ENCODE measurements at regions not wholly inside any gene's neighbourhood (a gene's known extent, or its start where the extent isn't known, plus 50 kb on each side); places are given as distances from the start of the nearest gene placed in this dataset.

DNA sequence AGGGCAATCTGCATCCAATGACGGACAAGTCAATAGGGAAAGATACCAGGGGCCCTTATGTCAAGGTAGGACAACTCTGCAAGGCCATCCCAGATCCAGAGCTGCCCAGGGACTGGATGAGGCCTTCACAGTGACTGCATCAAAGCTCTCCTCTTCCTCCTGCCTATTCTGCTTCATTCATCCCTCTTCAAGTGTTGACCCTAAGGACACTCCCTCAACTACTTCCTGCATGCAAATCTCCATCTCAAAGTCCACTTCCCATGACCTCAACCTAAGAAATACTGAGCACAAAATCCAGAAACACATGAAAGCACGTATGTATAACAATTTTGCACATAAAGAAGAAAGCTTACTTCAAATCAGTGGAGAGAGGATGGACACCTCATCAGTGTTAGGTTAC is 182.3 kb downstream of the AVL9 start:
- no peaks in the 10 kb centered on the region for H3K27me3 ChIP-seq (ENCODE audit: control insufficient read depth, insufficient read depth, low read length, poor library complexity, severe bottlenecking)
- 86 to 100% methylated on average over 1 to 2 of the region's 2 CpGs for WGBS, 2 experiments (ENCODE audit: insufficient coverage in 1 of 2, insufficient read length in 1 of 2)
- Mint-ChIP-seq H3K36me3 (ENCODE audit: low read depth) (peaks cover 14% of the 10 kb centered on the region), H3K4me1 (peaks cover 3% of the 10 kb centered on the region), H3K9me3 (peaks cover 22% of the 10 kb centered on the region), H3K27me3 (ENCODE audit: insufficient read depth) (no peaks in the 10 kb centered on the region), H3K4me3 (no peak overlapping the region), H3K27ac (no peak overlapping the region)
- DNase-seq: no peak
- no peak overlapping the region for H3K9ac ChIP-seq (ENCODE audit: extremely low read depth, low read length, poor library complexity, severe bottlenecking)
- H3K4me1 ChIP-seq (ENCODE audit: control insufficient read depth, insufficient read depth, low read length): no peaks in the 10 kb centered on the region
- H3K27ac ChIP-seq (ENCODE audit: low read depth, low read length): no peak overlapping the region
- TF ChIP-seq, protein P1, sequence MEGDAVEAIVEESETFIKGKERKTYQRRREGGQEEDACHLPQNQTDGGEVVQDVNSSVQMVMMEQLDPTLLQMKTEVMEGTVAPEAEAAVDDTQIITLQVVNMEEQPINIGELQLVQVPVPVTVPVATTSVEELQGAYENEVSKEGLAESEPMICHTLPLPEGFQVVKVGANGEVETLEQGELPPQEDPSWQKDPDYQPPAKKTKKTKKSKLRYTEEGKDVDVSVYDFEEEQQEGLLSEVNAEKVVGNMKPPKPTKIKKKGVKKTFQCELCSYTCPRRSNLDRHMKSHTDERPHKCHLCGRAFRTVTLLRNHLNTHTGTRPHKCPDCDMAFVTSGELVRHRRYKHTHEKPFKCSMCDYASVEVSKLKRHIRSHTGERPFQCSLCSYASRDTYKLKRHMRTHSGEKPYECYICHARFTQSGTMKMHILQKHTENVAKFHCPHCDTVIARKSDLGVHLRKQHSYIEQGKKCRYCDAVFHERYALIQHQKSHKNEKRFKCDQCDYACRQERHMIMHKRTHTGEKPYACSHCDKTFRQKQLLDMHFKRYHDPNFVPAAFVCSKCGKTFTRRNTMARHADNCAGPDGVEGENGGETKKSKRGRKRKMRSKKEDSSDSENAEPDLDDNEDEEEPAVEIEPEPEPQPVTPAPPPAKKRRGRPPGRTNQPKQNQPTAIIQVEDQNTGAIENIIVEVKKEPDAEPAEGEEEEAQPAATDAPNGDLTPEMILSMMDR (conservative IDR thresholded peaks at IDR 0.05): no peak
- peaks cover 9% of the 10 kb centered on the region for H3K9me3 ChIP-seq (ENCODE audit: control insufficient read depth, low read length)
- H3K4me3 ChIP-seq (ENCODE audit: low read length): no peak overlapping the region
- no peaks in the 10 kb centered on the region for H3K36me3 ChIP-seq (ENCODE audit: control insufficient read depth, insufficient read depth, low read length)

DNA sequence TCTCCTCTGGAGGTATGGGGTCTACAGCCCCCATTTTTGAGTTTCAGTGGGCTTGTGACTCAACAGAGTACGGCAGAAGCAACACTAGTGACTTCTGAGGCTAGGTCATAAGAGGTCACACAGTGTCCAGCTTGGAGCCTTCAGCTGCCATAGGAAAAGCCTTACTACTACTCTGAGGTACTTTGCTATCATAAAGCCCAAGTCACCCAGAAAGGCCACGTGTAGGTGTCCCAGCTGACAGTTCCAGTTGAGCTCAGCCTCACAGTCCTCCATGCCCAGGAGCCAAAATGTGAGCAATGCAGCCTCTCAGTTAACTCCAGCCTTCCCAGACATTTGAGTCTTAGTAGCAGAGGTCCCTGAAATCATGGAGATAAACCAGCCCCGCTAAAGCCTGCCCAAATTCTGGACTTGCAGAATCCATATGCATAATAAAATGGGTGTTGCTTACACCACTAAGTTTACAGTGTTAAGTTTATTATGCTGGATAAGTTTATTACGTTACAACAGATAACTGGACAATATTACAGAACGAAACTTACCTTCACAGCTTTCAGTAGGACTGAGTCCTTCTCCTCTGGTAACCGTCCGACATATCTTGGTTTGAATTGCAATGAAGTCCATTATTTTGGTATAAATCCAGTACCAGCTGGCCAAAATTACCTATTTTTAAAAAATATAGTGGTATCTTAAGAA is 181.1 kb downstream of the AVL9 start:
- Mint-ChIP-seq H3K27me3 (ENCODE audit: insufficient read depth) (no peaks in the 10 kb centered on the region), H3K27ac (no peak overlapping the region), H3K9me3 (peaks cover 16% of the 10 kb centered on the region), H3K4me3 (no peak overlapping the region), H3K4me1 (peaks cover 3% of the 10 kb centered on the region), H3K36me3 (ENCODE audit: low read depth) (peaks cover 12% of the 10 kb centered on the region)
- DNase-seq: no peak
- Histone ChIP-seq H3K4me3 (ENCODE audit: low read length) (no peak overlapping the region), H3K9me3 (ENCODE audit: control insufficient read depth, low read length) (peaks cover 9% of the 10 kb centered on the region), H3K36me3 (ENCODE audit: control insufficient read depth, insufficient read depth, low read length) (no peaks in the 10 kb centered on the region), H3K9ac (ENCODE audit: extremely low read depth, low read length, poor library complexity, severe bottlenecking) (no peak overlapping the region), H3K27me3 (ENCODE audit: control insufficient read depth, insufficient read depth, low read length, poor library complexity, severe bottlenecking) (no peaks in the 10 kb centered on the region), H3K4me1 (ENCODE audit: control insufficient read depth, insufficient read depth, low read length) (no peaks in the 10 kb centered on the region), H3K27ac (ENCODE audit: low read depth, low read length) (no peak overlapping the region)
- 94 to 96% methylated on average over 6 to 7 of the region's 7 CpGs for WGBS, 2 experiments (ENCODE audit: insufficient coverage in 1 of 2, insufficient read length in 1 of 2)
- TF ChIP-seq, protein P1 (conservative IDR thresholded peaks at IDR 0.05): no peak

DNA sequence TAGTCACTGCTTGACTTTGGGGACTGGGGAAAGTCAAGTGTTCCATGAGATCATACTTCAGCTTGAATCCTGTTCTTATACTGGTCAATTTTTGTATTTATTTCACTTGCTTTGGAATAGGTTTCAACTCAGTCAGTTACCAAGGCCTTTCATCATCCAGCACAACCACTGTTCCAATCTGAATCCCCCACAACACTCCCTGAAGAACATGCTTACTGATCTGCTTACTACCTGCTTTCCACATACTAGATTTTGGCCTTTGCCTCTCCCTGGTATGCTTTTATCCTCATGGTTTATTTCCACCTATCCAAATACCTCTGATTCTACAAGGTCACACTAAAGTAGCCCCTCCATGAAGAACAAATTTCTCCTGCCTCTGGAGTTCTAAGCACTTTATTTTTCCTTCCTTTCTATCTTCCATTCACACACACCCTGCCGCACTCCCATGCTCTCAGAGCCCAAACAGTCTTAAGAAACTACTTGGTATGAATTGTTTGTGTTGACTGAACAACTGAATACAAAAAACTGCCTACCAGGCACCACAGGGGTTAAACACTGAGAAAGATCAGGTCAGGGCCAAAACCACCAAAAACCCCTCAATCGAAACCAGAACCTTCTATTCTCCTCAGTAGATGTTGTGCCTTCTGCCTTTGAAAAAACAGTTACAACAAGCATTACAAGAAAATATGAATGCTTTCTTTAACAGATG is 178.1 kb downstream of the AVL9 start:
- no peaks in the 10 kb centered on the region for H3K27me3 Mint-ChIP-seq (ENCODE audit: insufficient read depth)
- no peaks in the 10 kb centered on the region for H3K36me3 ChIP-seq (ENCODE audit: control insufficient read depth, insufficient read depth, low read length)
- H3K9me3 ChIP-seq (ENCODE audit: control insufficient read depth, low read length): peaks cover 9% of the 10 kb centered on the region
- WGBS, 2 experiments (ENCODE audit: insufficient coverage in 1 of 2, insufficient read length in 1 of 2): 83 to 95% methylated on average over 1 of the region's 2 CpGs
- H3K27ac Mint-ChIP-seq: no peak overlapping the region
- H3K27me3 ChIP-seq (ENCODE audit: control insufficient read depth, insufficient read depth, low read length, poor library complexity, severe bottlenecking): no peaks in the 10 kb centered on the region
- TF ChIP-seq, protein P1 (conservative IDR thresholded peaks at IDR 0.05): no peak
- no peak overlapping the region for H3K27ac ChIP-seq (ENCODE audit: low read depth, low read length)
- peaks cover 15% of the 10 kb centered on the region for H3K36me3 Mint-ChIP-seq (ENCODE audit: low read depth)
- H3K4me3 Mint-ChIP-seq: no peak overlapping the region
- DNase-seq: no peak
- H3K4me1 Mint-ChIP-seq: peaks cover 12% of the 10 kb centered on the region
- peaks cover 16% of the 10 kb centered on the region for H3K9me3 Mint-ChIP-seq
- H3K4me3 ChIP-seq (ENCODE audit: low read length): no peak overlapping the region
- no peak overlapping the region for H3K9ac ChIP-seq (ENCODE audit: extremely low read depth, low read length, poor library complexity, severe bottlenecking)
- H3K4me1 ChIP-seq (ENCODE audit: control insufficient read depth, insufficient read depth, low read length): no peaks in the 10 kb centered on the region
